ENCODE measurements at regions not wholly inside any gene's neighbourhood (a gene's known extent, or its start where the extent isn't known, plus 50 kb on each side); places are given as distances from the start of the nearest gene placed in this dataset.
"Not testable (repeated sequence)": the region's sequence is repeated elsewhere in the genome, so short reads cannot be mapped to it uniquely, and the experiment has no call there.

- Mint-ChIP-seq H3K4me1 (no peaks in the 10 kb centered on the region), H3K27me3 (ENCODE audit: low read depth in 3 of 3) (peaks cover 4 to 6% (median 6%) of the 10 kb centered on the region in 3 donors), H3K36me3 (no peaks in the 10 kb centered on the region), H3K27ac (no peak overlapping the region), H3K9me3 (peaks cover 0 to 9% (median 2%) of the 10 kb centered on the region in 7 donors), H3K4me3 (no peak overlapping the region)
- no peak overlapping the region for H3K4me3 ChIP-seq (replicated peaks in 1 of 3; ENCODE audit: low read depth in 2 of 3, low read length in 3 of 3)
- TF ChIP-seq CTCF (IDR thresholded peaks at IDR 0.05): no peak
- H3K4me2 ChIP-seq (replicated peaks; ENCODE audit: extremely low read depth, low read length, poor library complexity, severe bottlenecking): no peak overlapping the region
- H3K36me3 ChIP-seq (replicated peaks in 1 of 2; ENCODE audit: control insufficient read depth in 1 of 2, insufficient read depth in 2 of 2, low read length in 2 of 2): no peaks in the 10 kb centered on the region
- H3K27ac ChIP-seq (ENCODE audit: low read depth in 1 of 2, low read length in 2 of 2): no peak overlapping the region
- no CpG with 5 or more reads among the region's 1 CpG for WGBS (ENCODE audit: insufficient coverage)
- DNase-seq: no peak
- H3K27me3 ChIP-seq (ENCODE audit: control insufficient read depth in 2 of 2, insufficient read depth in 2 of 2, low read length in 2 of 2): no peaks in the 10 kb centered on the region
- no peaks in the 10 kb centered on the region for H4K20me1 ChIP-seq (ENCODE audit: insufficient read depth, low read length)
- H3K79me2 ChIP-seq (ENCODE audit: insufficient read depth, low read length): no peaks in the 10 kb centered on the region
- no peak overlapping the region for H3K9ac ChIP-seq (ENCODE audit: insufficient read depth, low read length, poor library complexity, severe bottlenecking)
- H2AFZ ChIP-seq (ENCODE audit: insufficient read depth, low read depth, low read length, poor library complexity, severe bottlenecking): no peak overlapping the region
- no peaks in the 10 kb centered on the region for H3K4me1 ChIP-seq (ENCODE audit: control insufficient read depth in 1 of 2, insufficient read depth in 2 of 2, low read length in 2 of 2)
- H3K9me3 ChIP-seq (replicated peaks in 1 of 2; ENCODE audit: control insufficient read depth in 1 of 2, insufficient read depth in 1 of 2, low read length in 2 of 2): no peaks in the 10 kb centered on the region
- intact Hi-C loops (cut with micrococcal nuclease): no loop called here
Measured at GRCh38 chr14:78043349-78043748, 126.8 kb upstream of the NRXN3 start.

- H3K4me2 ChIP-seq (replicated peaks; ENCODE audit: extremely low read depth, low read length, poor library complexity, severe bottlenecking): no peak overlapping the region
- H3K27ac ChIP-seq (ENCODE audit: low read depth in 1 of 2, low read length in 2 of 2): no peak overlapping the region
- H3K9me3 Mint-ChIP-seq: peaks cover 0 to 3% (median 0%) of the 10 kb centered on the region in 7 donors
- H3K36me3 Mint-ChIP-seq: no peaks in the 10 kb centered on the region
- no peaks in the 10 kb centered on the region for H3K27me3 ChIP-seq (ENCODE audit: control insufficient read depth in 2 of 2, insufficient read depth in 2 of 2, low read length in 2 of 2)
- no peaks in the 10 kb centered on the region for H3K4me1 Mint-ChIP-seq
- no peaks in the 10 kb centered on the region for H4K20me1 ChIP-seq (ENCODE audit: insufficient read depth, low read length)
- no peaks in the 10 kb centered on the region for H3K79me2 ChIP-seq (ENCODE audit: insufficient read depth, low read length)
- no peak overlapping the region for H3K4me3 Mint-ChIP-seq
- no peak for TF ChIP-seq CTCF (IDR thresholded peaks at IDR 0.05)
- H2AFZ ChIP-seq (ENCODE audit: insufficient read depth, low read depth, low read length, poor library complexity, severe bottlenecking): no peak overlapping the region
- peaks cover 1 to 7% (median 3%) of the 10 kb centered on the region in 3 donors for H3K27me3 Mint-ChIP-seq (ENCODE audit: low read depth in 3 of 3)
- no peak overlapping the region for H3K4me3 ChIP-seq (replicated peaks in 1 of 3; ENCODE audit: low read depth in 2 of 3, low read length in 3 of 3)
- H3K9ac ChIP-seq (ENCODE audit: insufficient read depth, low read length, poor library complexity, severe bottlenecking): no peak overlapping the region
- no peak for DNase-seq
- H3K27ac Mint-ChIP-seq: no peak overlapping the region
- WGBS (ENCODE audit: insufficient coverage): no CpG with 5 or more reads among the region's 1 CpG
- no peaks in the 10 kb centered on the region for H3K36me3 ChIP-seq (replicated peaks in 1 of 2; ENCODE audit: control insufficient read depth in 1 of 2, insufficient read depth in 2 of 2, low read length in 2 of 2)
- no peaks in the 10 kb centered on the region for H3K9me3 ChIP-seq (replicated peaks in 1 of 2; ENCODE audit: control insufficient read depth in 1 of 2, insufficient read depth in 1 of 2, low read length in 2 of 2)
- H3K4me1 ChIP-seq (ENCODE audit: control insufficient read depth in 1 of 2, insufficient read depth in 2 of 2, low read length in 2 of 2): no peaks in the 10 kb centered on the region
- intact Hi-C loops (cut with micrococcal nuclease): no loop called here
Measured at GRCh38 chr14:78048120-78048519, 122.1 kb upstream of the NRXN3 start.

- DNase-seq; H3K4me1 ChIP-seq (ENCODE audit: control insufficient read depth in 1 of 2, insufficient read depth in 2 of 2, low read length in 2 of 2); H2AFZ ChIP-seq (ENCODE audit: insufficient read depth, low read depth, low read length, poor library complexity, severe bottlenecking); H3K79me2 ChIP-seq (ENCODE audit: insufficient read depth, low read length); H3K4me3 ChIP-seq (replicated peaks in 1 of 3; ENCODE audit: low read depth in 2 of 3, low read length in 3 of 3); H3K36me3 ChIP-seq (replicated peaks in 1 of 2; ENCODE audit: control insufficient read depth in 1 of 2, insufficient read depth in 2 of 2, low read length in 2 of 2); H3K4me3 Mint-ChIP-seq; H3K4me2 ChIP-seq (replicated peaks; ENCODE audit: extremely low read depth, low read length, poor library complexity, severe bottlenecking); H3K36me3 Mint-ChIP-seq; H3K4me1 Mint-ChIP-seq; H3K9me3 Mint-ChIP-seq; H3K9ac ChIP-seq (ENCODE audit: insufficient read depth, low read length, poor library complexity, severe bottlenecking); H4K20me1 ChIP-seq (ENCODE audit: insufficient read depth, low read length); H3K27ac Mint-ChIP-seq; H3K27me3 Mint-ChIP-seq (ENCODE audit: low read depth in 3 of 3); intact Hi-C loops (cut with micrococcal nuclease); H3K27ac ChIP-seq (ENCODE audit: low read depth in 1 of 2, low read length in 2 of 2); H3K9me3 ChIP-seq (replicated peaks in 1 of 2; ENCODE audit: control insufficient read depth in 1 of 2, insufficient read depth in 1 of 2, low read length in 2 of 2); H3K27me3 ChIP-seq (ENCODE audit: control insufficient read depth in 2 of 2, insufficient read depth in 2 of 2, low read length in 2 of 2): not testable (repeated sequence)
- WGBS (ENCODE audit: insufficient coverage): 86% methylated on average over 1 of the region's 2 CpGs
Measured at GRCh38 chr14:78056890-78057289, 113.3 kb upstream of the NRXN3 start.
